M059J (cell line): ENCODE measurements at regions not wholly inside any gene's neighbourhood (a gene's known extent, or its start where the extent isn't known, plus 50 kb on each side); places are given as distances from the start of the nearest gene placed in this dataset.

Experiments used
- DNase-seq: peaks from one replicate; pipeline ENCODE4 v3.0.0-alpha.2; 2012; ENCODE audit warnings: low read depth

DNA sequence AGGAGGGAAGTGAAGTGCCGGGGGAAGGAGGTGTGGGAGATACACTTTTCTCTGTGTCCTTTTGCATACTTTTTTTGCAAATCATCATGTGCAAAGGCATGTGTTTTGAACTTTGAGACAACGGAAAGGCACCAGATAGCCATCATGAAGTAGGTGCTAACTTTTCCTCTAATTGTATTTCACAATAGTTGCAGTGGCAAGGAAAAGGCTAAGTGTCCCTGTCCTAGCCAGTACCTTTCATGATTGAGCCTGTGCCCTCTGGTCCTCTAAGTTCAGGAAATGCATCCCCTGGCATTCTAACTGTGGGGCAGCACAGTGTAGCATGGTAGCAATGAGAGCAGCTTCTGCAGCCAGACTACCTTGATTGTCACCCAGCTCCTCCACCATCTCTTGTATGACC, 186.2 kb downstream of the ADSS2 start:
- DNase-seq = no peak

DNA sequence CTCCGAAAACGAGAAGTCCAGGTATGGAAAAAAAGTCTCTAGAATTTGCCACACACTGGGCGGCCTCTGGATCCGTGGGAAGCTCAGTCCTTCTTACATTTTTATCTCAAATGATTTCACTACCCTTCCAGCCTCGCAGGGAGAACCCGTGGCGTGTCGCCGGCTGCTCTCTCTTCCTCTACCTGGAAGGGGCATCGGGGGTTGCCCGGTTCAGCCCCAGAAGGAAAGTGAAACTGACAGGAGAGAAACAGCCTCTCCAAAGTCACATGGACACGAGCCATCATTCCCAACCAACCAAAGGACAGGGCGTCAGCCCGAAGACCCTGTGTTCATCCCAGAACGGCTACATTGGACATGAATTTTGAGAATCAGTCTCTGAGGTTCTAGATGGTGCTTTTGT, 182.5 kb downstream of the ADSS2 start:
- no peak for DNase-seq

DNA sequence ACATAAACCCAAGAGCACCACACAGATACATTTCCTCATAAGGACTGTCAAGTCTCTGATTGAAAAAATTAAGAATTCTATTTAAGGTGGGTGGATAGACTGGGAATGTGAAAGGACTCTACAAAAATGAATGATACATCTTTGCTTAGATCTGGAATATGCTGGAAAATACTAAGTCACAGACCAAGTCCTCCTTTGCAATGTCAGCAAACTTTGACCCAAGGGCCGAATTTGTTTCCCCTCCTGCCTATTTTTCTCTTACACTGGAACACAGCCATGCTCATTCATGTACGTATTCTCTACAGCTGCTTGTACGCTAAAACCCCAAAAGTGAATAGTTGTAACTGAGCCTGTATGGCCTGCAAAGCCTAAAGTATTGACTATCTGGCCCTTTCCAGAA, 180.7 kb downstream of the ADSS2 start:
- DNase-seq = no peak

DNA sequence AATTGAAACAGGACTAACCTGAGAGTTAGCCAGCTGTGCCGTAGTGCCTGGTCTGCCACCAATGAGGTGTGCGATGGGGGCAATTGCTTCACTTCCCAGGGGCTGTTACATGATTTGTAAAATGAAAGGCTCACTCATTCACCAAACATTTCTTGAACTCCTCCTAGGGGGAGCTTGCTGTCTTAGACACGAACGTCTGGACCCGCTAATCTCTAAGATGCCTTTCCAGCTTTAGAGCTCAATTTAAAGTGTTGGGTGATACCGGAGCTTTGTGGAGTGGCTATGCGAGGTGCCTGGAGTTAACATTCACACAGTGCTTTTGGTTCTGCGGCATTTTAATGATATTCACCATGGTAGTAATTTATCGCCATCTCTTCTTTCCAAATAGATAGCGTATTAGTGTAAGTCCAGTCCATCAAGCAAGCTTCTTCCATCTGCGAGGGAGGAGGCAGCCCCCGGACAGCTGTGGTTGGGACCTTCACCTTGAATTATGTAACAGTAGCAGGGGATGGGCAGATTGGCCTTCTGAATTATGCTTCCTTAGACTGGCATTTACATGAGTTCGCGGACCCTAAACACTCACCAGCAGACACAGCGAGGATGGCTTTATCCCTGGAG, 179.9 kb downstream of the ADSS2 start:
- no peak for DNase-seq

DNA sequence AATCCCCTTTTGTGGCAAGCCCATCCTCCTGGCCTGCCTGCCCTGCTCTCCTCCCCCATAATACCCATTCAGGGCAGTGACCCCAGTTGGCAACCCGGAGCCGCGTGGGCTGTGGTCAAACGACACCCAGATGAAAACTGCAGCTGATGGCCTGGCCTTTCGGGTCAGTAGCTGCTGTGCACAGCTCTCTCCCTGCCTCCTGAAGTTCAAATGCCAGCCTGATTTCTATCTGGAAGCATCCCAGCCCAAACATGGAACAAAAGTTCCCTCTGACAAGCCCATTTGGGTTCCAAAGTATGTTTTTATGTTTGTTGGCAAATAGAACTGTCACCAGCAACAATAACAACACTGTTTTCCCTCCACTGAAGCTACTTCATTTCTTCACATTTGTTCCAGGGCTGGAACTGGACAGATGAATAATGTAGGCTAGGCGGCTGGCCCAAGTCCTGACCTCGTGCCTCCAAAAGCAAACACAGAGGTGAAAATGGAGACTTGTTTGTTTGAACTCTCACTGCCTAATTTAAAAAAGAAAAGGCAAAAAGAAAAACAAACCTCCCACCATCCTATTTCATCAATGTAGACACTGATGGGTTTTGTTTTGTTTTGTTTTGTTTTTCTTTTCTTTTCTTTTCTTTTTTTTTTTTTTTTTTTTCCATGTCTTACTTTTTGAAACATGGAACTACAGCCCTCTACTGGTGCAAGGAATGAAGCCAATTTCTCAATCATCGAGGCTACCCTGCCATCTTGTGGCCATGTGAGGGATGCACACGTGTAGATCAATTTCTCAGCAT, 179.0 kb downstream of the ADSS2 start:
- peak; percentile 83 for DNase-seq

GRCh38 chr1:244273262-244273844, 178.4 kb downstream of the ADSS2 start:
- DNase-seq = no peak

- peak; percentile 98 for DNase-seq
These were observed 177.7 kb downstream of the ADSS2 start for GRCh38 chr1:244273845-244274619.

- no peak for DNase-seq
These were observed 175.1 kb downstream of the ADSS2 start for GRCh38 chr1:244276646-244277045.

- DNase-seq = no peak
These were observed 171.5 kb downstream of the ADSS2 start for GRCh38 chr1:244280201-244280600.

DNA sequence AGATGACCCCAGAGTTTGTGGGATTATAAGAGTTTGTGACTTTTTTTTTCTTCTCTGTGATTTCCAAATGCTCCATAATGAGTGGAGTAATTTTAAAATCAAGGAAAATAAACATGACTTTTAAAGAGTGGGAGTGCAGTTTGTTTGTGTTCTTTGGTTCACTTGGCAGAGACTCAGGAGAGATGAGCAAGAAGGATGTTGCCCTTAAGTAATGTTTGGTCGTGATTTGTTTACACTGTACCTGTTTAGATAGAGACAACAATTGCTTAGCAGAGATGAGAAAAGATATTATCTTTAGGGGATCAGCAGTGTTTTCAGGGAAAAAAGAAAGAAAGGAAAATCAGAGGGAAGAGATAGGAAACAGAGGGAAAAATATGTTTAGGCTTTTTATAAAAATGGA, 170.8 kb downstream of the ADSS2 start:
- DNase-seq = peak; percentile 77

- no peak for DNase-seq
These were observed 167.9 kb downstream of the ADSS2 start for GRCh38 chr1:244283772-244284171.

- DNase-seq = no peak
These were observed 167.0 kb downstream of the ADSS2 start for GRCh38 chr1:244284641-244285156.

DNA sequence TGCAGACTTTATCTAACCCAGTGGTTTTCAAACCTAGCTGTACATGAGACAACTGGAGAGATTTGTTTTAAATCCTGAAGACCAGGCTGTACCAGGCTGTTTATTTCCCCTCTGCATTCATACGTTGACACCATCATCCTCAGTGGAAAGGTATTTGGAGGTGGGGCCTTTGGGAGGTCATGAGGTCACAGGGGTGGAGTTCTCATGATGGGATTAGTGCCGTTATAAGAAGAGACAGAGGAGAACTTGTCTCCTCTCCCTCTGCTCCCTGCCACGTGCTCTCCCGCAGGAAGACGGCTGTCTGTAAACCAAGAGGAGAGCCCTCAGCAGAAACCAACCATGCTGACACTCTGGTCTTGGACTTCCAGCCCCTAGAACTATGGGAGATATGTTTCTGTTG, 165.4 kb downstream of the ADSS2 start:
- no peak for DNase-seq

GRCh38 chr1:244287726-244288125, 164.0 kb downstream of the ADSS2 start:
- DNase-seq = no peak

DNA sequence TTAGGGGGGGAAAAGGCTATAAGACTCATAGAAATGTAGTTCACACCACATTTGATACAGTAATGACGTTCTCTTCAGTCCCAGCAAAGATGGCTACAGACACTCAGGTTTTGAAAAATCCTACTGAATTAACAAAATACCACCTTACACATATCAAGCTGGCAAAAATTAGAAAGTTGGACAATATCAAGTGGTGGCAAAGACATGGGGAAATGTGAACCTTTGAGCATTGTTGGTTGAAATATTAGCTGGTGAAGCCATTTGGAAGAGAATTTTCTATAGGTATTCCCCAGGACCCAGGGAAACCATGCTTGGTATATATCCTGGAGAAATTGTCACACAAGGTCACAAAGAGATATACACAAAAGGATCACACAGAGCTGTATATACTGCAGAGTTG, 163.0 kb downstream of the ADSS2 start:
- no peak for DNase-seq

- peak; percentile 23 for DNase-seq
These were observed 161.5 kb downstream of the ADSS2 start for GRCh38 chr1:244289991-244290785.

GRCh38 chr1:244291236-244292201, 160.2 kb downstream of the ADSS2 start:
- no peak for DNase-seq

DNA sequence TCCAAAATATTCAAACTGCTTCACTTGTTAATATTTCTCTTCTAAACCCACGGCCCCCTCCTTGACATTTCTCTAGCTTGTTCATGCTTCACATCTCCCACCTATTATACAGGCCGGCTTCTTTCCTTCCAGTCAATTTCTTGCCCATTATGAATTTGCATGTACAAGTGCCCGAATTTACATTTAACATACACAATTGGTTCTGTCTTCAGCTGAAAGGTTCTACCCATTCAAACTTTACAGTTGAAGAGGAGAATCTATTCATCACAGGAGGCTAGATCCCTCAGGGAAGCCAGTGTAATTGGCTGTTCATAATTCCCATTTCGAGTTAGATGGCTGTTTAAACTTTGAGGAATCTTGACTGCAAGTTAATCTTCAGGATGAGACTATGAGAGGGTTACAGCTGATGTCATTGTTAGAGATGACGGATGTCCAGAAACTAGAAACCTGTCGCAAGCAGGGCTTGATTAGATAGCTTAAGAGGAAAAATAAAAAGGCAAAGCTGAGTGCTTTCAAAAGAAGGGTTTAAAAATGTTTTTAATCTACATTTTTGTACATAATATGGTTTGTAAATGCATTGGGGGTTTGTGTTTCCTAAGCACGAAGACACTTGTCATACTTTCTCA, 157.0 kb downstream of the ADSS2 start:
- DNase-seq = no peak

- no peak for DNase-seq
These were observed 155.7 kb downstream of the ADSS2 start for GRCh38 chr1:244296003-244296402.

- no peak for DNase-seq
These were observed 155.3 kb downstream of the ADSS2 start for GRCh38 chr1:244296447-244296846.
